HG02759 (cell line): ENCODE measurements at regions not wholly inside any gene's neighbourhood (a gene's known extent, or its start where the extent isn't known, plus 50 kb on each side); places are given as distances from the start of the nearest gene placed in this dataset.
"Not testable (repeated sequence)": the region's sequence is repeated elsewhere in the genome, so short reads cannot be mapped to it uniquely, and the experiment has no call there.

Experiments used
- ATAC-seq: cut with Tn5 transposase; IDR thresholded peaks from one replicate; pipeline ENCODE4 v1.9.1; 2021; ENCODE audit warnings: mild to moderate bottlenecking, moderate library complexity; ENCODE audit not compliant: unreplicated experiment

DNA sequence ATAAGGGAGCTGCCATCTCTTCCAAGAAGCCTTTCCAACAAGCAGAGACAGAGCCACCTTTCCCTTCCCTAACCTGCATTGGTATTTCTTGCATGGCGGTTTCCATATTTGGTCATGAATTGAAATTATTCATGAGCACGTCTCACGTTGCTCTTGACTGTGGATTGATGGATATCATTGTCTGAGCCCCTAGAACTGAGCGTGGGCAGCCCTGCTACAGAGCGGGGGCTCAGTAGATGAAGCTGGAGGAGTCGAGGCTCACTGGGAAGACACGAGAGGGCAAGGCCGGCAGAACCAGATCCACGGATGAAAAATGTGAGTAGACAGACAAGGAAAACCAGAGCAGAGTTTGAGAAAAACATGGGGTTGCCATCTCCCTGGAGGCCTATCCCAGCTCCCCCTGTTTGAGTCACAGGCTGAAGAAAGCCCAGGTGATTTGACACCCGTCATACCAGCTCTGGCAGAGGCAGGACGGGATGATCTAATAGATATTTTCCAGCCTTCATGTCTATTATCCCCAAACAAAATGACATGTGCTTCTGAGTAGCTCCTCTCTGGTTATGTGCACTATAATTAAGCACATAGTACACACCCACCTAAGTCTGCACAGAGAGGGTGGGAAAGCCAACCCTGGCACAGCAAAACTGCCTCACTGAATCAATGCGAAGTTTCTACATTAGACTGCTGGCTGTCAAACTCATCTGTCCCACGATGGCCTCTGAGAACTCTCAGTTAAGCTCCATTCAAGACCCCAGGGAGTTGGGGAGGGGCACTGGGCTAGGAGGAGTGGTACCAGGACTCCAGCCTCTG is 363.5 kb upstream of the KLHL29 start:
- ATAC-seq: no peak

DNA sequence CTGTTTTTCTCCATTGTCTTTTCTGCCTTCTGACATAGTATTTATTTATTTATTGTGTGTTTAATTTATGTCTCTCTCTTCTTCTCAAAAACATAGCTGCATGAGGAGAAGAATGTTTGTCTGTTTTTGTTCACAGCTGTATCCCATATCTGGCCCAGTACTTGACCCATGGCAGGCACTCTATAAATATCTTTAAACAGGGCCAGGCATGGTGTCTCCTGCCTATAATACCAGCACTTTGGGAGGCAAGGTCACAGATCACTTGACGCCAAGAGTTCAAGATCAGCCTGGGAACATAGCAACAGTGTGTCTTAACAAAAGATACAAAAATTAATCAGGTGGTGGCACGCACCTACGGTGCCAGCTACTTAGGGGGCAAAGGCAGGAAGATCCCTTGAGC is 361.3 kb upstream of the KLHL29 start:
- no peak for ATAC-seq

DNA sequence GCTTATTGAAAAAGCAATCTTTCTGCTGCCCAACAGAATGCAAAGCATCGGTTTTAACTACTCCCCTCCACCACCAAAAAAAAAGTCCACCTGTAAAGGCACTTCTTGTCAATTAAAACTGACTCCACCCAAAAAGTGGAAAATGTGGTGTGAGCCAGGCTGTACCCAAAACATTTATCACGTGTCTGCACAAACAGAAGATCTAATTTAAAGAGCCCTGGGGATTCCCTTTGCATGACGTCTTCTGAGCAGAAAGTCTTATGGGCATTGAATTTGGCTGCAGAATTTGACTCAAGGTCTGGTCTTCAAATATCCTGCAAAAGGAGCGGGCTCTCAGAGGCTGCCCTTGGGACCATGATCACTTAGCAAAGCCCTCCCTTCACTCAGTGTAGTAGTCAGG is 358.3 kb upstream of the KLHL29 start:
- ATAC-seq: no peak

DNA sequence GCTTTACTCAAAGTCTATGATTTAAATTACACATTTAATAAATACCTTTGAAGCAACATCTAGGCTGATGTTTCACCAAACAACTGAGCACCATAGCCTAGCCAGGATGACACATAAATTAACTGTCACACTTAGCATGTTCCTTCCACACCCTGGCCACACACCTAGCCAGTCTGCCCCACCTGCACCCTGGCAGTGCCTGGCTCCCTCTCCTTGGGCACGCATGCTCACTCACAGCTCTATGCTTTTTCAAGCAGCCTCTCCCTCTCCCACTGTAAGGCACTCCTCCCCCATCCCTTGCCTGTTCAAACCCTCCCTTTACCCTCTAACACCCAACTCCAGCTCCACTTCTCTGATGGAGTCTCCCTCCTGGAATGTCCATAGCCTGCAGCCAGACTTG is 357.6 kb upstream of the KLHL29 start:
- no peak for ATAC-seq

DNA sequence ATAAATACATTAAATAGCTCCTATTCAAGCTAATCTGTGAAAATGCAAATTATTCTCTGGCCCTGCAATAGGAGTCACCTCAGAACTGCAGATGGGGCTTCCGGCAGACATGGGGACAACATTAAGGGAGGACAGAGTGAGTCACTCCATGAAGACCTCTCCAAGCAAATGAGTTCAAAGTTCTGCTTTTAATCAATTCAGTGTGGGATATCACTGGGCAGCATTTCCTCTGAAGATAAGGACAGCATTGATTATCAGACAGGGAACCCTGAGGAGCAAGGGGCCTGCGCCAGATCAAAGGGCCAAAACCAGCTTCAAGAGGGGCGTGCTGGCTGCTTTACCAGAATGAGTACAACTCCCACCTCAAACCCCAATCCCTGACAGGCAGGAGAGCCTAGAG is 356.9 kb upstream of the KLHL29 start:
- ATAC-seq: no peak

DNA sequence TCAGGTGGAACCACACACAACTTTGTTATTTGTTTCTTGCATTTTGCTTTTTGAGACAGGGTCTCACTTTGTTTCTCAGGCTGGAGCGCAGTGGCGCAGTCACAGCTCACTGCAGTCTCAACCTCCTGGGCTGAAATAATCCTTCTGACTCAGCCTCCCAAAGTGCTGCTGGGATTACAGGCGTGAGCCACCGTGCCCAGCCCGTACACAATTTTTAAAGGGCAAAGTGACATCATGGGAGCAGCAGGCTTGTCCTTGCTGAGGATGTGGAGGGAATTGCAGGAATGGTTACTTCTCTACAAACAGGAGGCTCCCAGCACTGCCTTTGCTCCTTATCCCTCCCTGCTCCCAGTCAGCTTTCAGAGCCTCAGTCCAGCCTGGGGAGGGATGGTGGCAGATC is 355.9 kb upstream of the KLHL29 start:
- no peak for ATAC-seq

DNA sequence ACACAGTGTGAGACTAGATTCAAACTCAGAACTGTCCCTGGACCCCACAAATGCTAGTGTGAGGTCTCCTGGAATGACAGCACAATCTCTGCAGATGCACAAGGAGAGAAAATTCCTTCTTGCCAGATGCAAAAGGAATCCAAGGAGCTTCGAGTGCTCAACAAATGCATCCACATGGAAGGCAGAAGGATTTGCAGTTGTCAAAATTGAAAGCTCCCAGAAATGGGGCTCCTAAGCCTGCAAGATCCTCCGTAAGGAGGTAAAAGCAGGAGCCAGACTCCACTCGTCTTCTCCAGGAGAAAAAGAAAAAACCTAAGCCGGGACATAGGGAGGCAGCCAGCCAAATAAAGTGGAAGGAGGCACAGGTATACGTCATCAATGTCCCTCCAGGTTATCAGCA is 355.0 kb upstream of the KLHL29 start:
- ATAC-seq: no peak

DNA sequence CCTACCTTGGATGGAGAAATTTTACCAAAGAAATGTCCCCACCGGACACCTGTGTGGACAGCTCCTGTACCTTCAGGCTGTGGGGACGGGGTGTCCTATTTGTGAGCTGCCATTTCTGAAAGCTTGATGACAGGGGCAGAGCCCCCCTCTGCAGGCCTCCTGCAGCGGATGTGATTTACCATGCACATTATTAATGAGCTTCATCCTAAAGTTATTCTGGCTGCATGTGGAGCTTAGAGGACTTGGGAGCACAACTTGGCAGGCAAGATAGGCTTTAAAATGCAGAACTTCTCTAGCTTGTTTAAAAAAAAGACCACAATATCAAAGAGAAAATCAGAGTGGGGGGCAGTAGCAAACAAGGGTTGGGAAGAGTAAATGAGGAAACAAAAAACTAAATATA is 350.0 kb upstream of the KLHL29 start:
- no peak for ATAC-seq

DNA sequence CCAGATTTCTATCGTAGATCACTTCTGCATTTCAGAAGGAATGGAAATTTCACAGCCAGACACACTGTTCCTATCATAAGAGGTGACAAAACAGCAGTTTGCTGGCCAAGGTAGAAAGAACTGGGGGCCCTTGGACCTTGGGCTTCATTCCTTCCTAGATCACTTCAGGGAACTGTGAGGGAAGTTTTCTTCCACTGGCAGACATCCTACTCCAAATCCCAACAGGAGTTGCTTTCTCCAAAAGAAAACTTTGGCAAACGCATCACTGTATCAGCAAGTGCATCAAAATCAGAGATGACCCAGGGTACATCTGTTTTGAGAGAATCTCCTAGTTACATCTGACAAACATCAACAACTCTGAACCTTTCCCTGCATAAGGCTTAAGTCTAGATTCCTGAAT is 348.4 kb upstream of the KLHL29 start:
- ATAC-seq: no peak

DNA sequence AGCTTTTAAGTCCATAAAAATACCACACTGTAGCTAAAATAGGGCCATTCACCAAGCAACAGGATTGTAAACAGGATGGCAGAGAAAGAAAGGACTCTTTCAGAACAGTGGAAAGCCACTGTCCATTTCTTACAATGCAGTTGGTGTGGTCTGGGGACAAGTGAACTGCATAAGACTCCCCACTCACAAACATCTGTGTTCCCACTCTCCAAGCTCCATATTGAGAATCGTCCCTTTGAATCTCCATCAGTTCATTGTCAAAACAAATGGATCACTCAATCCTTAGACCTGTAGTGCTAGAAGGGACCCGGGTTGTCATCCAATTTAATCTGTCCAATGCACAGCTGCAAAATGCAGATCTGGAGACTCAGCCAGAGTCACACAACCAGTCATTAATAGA is 347.4 kb upstream of the KLHL29 start:
- ATAC-seq: no peak

DNA sequence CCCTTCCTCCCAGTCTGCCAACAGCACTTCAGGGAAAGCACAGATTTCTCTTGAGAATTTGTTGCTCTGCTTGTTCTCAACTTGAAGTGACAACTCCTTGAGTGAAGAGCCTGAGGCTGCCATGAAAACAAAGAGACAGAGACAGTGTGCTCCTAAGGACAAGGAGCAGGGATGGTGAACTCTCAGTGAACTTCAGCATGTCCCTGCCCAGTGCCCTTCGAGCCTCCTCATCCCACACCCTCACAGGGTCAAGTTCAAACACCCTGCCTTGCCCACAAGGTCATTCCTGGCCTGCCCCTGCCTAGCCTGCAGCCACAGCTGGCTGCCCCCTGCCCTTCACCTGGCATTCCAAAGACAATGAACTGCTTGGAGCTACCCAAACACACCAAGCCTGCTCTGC is 343.5 kb upstream of the KLHL29 start:
- no peak for ATAC-seq

DNA sequence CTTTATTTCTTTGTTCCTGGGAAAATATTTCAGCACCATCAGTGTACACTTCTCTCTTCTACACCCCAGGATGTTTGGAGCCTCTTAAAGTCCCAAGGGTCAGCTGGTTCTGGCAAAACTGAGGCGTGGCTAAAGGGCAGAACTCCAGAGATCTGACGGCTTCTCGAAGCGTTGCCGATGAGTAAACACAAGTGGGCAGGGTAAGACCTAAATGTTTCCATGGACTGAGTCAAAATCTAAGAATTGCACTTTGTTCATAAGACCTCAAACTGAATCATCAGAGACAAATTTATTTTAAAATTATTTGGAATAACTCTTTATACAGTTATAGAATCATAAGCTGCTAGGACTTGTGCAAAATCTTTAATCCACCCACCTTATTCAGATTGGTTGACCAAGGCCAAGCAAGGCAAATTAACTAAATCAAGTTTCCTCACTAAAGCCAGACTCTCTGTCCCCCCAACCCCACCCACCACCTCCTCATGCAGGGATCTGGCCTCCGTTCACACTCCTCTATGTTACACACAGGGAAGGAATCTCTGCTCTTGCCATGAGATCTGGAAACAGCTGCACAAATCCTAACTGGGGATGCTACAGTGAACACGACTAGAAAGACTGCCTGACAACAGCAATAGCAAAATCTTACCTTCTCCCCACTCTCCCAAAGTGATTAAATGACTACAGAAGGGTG is 342.6 kb upstream of the KLHL29 start:
- ATAC-seq: no peak

DNA sequence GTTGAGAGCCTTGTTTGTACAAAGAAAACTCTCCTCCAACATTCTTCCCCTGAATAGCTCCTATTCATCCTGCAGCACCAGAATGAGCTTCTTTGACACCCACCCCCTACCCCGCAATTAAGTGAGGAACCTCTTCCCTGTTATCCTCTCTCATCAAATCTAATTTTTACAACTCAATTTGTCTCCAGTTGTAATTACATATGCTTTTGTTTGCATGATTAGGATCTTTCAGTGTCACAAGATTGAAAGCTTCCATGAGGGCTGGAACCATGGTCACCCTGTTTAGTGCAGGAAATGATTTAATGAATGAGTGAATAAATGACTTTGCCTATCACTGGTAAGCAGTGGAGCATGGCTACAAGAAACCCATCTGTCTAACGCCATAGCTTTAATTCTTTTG is 334.6 kb upstream of the KLHL29 start:
- ATAC-seq: no peak

DNA sequence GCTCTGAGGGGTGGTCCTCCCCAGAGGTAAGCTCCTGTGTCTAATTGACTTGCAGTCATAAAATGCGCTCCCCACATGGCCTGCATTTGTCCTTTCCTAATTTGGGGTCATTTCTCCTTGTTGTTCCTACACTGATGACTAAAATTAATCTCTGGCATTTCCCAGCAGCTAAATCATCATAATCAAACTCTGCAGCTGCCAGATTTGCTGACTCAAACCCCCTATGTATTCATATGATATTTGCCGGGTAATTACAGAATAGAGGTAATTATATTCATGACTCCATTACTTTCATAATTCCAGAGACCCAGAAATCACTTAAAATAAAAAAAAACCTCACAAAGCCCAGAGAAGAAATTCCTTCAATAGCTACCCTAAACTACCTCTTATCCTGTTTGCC is 331.4 kb upstream of the KLHL29 start:
- ATAC-seq: no peak

DNA sequence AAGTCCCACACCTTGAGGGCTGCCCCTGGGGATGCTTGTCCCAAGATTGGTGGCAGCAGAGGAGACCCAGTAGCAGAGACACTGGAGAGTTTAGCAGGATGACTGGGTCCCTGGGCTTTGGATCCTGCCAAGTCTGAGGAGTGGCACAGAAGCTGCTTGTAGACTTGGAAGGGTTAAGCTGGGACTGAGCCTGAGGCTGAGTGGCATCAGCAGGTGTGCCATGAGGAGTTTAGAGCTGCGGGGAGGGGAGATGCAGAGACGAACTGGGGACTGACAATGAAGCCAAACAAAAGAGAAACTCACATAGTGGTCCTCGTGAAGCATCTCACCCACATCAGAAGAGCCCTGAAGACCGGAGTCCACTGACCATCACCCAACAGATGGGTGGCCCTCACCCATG is 329.7 kb upstream of the KLHL29 start:
- no peak for ATAC-seq

DNA sequence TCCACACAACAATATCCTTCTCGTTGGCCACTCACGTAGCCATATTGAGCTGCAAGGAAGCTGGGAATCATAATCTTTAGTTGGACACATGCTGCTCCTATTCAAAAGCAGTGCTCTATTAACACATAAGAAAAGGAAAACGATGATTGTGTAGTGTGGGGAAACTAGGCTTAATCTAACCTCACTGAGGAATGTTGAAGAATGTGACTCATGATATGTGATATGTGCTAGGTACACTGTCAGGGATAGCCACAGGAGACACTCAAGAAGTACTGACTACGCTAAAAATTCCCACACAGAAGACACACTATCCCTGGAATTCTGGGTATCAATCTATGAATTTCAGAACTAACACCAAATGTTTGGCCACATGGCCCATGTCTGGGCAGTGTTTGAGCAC is 328.1 kb upstream of the KLHL29 start:
- not testable (repeated sequence) for ATAC-seq

DNA sequence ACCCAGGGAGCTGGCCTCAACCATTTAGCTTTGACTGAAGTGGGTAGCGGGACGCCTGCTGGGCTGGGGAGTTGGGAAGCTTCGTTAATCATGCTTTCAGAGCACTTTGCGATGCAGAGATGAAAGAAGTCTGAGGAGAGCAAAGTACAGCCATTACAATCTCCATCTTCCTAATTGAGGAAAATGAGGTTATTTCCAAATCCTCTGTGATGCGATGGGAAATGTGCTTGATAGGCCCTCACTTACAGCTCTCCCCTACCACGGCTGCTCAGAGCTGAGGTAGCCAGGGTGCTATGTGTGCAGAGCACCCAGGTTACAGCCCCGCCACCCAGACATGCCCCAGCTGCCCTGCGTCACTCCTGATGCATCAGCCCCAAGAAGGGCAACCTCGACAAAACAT is 326.5 kb upstream of the KLHL29 start:
- no peak for ATAC-seq

DNA sequence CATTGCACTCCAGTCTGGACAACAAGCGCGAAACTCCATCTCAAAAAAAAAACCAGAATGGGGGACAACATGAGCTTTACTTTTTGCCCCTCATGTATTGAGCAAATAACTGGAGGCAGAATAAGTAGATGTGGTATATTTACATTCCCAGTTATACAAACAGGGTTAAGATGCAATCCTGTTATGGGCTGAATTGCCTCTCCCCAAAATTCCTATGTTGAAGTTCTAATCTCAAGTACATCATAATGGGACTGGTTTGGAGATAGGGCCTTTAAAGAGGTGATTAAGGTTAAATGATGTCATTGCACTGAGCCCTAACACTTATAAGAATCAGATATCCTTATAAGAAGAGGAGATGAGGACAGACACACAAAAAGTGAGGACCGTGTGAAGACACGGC is 319.8 kb upstream of the KLHL29 start:
- ATAC-seq: no peak

DNA sequence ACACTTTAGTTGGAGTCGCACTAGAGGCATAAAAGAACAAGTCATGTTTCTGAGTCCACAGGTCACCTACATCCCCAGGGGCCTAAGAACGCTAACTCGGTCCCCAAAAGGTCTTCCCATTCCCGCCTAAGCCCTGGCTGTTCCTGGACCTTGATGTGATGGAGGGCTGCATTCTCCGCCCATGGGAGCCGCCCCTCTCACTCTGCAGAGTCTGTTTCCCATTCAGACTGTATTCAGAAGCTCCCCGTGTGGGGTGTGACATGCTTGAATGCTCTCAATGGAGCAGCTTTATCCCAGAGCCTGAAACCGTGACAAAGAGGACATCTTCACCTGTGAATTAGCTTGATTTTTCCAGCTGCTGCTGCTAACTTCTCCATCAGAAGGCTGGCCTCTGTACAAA is 319.0 kb upstream of the KLHL29 start:
- no peak for ATAC-seq

DNA sequence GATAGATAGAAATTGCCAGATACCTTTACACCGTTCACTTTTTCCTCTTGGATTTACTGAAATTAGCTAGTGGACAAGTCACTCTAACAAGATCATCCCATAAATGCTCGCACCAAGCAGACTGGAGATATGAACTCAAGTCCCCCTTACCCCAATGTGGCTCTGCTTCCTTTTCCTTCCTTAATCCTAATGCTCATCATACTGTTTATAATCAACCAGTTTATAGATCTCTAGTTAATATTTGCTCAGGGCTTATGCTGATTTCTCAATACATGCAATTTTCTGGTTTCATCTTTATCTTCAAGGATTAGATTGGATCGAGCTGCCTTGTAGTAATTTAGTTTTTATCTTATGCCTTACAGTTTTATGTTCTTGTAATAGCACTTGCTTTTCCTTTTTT is 318.3 kb upstream of the KLHL29 start:
- no peak for ATAC-seq

DNA sequence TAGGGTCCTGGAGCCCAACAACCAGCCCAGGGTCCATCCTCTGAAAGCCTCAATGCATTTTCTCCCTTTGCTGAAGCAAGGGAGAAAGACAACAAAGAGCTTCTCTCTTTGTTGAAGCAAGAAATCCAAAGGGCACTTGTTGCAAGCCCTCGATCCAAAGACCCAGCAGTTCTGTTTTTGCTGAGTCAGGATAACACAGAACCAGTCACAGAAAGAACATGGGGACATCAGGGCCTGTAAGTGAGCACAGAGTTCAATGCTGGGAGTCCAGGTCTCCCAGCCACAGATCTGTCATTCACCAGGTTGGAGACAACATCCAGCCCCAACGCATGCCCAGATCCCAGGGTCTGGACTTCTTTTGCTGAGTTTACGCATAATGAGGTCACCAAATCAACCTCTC is 315.8 kb upstream of the KLHL29 start:
- ATAC-seq: no peak

DNA sequence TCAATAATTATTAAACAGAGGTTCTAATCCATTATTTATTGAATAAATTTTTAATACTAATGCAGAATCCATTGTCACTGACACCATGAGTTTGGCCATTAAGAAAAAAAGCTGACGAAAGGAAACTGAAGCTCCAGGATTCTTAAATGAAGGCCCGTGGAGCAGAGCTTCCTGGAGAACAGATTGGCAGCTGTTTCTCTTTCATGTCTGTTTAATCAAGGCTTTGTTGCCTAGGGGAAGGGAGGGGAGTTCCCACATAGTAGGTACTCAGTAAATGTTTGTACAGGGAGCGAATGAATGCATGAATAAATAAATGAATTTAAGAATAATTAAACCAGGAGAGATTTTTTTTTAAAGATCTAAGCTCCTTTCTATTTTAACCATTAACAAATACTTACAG is 315.1 kb upstream of the KLHL29 start:
- ATAC-seq: no peak

DNA sequence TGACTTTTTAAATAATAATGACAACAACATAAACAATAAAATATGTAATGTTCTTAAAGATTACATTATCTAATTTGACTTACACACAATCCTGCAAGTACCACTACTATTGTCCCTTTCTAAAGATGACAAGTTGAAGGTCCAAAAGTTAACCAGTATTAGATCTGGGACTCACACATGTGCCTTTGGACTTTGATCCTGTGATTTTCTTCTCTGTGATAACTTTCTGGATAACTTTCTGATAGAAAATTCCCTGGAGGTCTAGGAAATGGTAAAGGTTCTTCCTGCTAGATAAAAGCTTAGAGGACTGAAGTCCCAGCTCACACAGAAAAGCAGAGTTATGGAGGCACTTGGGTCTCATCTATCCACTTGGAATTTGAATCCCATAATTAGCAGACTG is 311.9 kb upstream of the KLHL29 start:
- no peak for ATAC-seq
